SK-N-DZ (cell line): ENCODE measurements at regions not wholly inside any gene's neighbourhood (a gene's known extent, or its start where the extent isn't known, plus 50 kb on each side); places are given as distances from the start of the nearest gene placed in this dataset.
"Not testable (repeated sequence)": the region's sequence is repeated elsewhere in the genome, so short reads cannot be mapped to it uniquely, and the experiment has no call there.

Source experiments
- DNase-seq: peaks from one replicate; pipeline ENCODE4 v3.0.0-alpha.2; 2015; ENCODE audit warnings: low spot score

DNA sequence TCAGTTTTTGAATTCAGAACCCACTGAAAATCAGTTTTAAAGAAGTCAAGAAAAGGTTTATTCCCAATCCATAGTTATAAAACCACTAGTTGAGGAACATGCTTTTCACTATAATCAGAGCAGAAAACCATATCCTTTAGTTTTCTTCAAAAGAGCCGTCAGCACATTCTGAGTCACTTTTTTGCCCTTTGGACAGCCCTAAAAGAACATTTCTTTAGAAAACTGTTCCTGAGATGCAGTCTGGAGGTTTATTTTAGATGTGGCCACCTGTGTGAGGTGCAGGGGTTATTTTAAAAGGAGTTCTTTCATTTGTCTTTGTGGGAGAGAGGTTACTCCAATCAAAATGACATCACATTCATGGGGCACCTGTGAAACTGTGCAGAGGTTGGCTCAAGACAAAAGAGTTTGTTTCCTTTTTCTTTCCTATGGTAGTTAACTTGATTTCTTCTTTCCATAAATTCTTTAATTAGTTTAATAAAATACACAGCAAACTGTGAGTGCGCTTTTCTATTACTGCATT lies 221.6 kb upstream of the RPS23 start:
- DNase-seq, result no peak

DNA sequence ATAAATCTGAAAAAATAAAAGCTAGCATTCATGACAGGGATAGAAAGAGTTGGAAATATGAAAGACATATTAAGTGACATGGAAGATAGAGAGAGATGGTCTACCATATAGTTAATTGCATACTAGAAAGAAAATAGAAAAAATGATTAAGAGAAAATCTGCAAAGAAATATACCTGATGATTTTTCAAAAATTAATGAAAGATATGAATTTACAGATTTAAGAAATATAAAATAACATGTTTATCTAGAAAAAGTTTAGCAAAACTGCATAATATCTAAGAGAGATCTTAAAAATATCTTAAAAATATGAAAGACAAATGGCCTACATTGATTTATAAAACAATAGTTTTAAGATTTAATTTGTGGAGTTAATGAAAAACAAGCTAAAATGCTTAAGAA lies 219.1 kb upstream of the RPS23 start:
- no peak for DNase-seq

DNA sequence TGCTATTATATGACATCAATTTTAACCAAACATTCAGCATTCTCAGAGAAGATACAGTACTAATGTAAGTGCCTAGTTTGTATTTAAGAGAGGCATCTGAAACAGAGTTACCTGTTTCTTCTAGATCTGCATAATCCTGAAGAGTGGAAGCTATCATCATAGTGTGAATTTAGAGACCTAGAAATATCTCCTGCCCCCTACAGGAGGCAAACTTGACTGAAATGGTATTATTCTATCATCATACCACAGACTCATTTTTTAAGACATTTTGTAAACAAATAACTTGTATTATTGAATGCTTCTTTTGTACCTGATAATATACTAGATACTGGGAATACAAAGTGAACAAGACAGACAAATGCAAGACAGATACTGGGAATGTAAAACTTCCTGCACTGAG lies 216.8 kb upstream of the RPS23 start:
- DNase-seq, result no peak

DNA sequence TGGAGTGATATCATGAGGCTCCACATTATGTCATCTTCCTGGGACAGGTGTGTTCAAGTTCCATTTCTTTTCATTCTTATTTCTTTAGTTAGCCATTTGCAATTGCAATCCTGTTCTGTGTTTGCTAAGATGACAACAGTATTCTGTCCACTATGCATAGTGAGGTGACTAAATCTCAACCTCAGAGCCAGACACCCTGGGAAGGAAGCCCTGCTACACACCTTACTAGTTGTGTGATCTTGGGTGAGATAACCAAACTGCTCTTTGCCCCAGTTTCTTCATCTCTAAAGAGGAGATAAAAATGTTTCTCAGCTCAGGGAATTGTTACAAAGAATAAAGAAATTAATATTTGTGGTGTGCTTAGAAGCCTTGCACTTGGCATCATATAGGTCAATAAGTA lies 215.1 kb upstream of the RPS23 start:
- no peak for DNase-seq

DNA sequence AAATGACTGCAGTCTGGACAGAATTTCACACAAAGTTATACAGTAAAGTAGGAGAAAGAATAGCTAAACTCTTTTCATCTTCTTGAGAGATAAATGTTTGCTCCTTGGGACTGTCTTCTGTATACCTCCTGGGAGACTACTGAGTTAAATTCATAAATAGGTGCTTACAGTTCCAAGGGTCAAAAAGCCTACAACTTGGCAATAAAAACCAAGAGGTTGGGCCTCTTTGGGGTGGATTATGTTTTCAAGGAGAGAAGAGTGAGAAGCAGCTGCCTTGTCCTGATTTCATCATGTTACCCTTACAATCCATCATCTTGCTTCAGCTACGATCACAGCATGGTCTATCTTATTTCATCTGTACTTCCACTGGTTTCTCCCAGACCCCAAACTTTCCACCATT lies 213.2 kb upstream of the RPS23 start:
- DNase-seq, result no peak

DNA sequence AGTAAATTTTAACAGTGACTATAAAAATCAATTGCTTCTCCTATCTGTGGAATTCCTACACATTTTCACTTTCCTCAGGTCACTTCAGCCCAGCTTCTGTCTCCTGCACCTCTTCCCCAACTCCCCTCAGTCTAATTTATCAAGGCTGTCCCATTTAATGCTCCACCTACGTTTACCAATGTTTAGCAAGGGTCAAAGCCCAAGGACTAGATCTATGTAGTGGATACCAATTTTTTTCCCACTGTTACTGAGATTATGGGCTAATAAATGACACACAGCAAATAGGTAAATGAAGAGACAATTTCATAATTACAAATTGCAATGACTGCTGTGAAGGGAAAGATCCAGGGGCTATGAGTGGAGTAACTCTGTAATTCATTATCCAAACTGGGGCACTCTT lies 211.5 kb upstream of the RPS23 start:
- DNase-seq, result no peak

DNA sequence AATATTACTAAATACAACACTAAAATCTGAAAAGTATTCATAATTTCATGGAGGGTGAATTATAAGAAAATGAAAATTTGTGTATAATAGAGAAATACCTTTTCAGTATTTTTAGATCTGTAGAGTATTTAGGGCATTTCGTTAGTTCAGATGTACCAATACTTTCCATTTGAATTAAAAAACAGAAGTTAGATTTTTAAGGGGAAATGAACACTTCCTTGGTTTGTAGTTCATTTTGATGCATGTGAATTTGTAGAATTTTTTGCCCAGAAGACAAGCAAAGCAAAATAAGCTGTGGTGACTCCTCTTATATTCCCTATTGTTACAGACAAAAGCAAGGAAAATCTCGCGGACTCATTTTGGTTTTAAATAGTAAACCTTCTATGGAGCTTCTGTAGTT lies 209.0 kb upstream of the RPS23 start:
- DNase-seq, result no peak

DNA sequence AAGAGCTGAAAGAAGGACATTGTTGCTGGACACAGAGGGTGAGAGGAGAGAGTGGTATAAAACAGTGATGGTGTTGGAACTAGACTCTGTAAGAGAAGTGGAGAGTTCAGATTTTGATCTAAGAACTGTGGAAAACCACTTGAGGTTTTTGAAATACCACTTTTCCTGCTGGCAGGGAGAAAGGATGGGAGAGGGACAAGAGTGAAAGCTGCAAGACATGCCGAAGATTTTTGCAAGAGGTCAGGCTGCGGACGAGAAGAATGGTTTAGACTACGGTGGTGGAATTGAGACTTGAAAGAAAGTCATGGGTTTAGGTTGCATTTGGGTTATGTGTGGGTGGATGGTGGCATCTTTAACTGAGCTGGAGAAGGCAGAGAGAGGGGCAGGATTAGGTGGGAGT lies 202.2 kb upstream of the RPS23 start:
- DNase-seq, result no peak

DNA sequence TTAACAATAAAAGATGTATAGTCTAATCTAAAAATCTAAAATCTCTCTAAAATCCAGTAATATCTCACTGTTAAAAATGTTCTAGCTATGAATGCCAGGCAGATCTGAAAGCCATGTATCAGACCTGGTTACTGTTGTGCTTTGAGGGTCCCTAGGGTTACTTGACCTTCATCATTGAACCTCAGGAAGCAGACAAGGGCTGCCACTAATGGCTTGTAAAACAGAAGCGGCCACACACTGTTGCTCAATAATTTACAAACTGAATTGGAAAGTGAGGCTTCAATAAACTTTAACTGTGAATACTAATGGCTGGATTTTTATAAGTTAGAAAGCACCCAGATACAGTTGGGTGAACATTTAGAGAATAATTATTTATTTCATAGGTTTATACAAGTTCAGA lies 198.0 kb upstream of the RPS23 start:
- DNase-seq, result no peak

DNA sequence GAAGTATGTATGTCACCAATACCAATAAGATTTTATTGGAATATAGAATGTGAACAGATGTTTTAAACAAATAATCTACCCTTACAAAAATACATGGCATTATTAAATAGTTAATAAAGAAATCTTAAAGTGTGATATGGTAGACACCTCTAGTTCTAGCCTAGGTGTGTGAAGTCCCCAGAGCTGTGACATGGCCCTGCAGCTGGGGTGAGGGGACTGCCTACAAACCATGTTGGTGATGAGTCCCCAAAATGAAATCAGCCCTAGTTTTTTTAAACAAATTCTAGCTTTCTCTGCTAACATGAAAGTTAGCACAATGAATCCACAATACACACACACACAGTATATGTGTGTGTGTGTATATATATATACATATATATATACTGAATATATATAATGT lies 195.1 kb upstream of the RPS23 start:
- DNase-seq, result no peak

DNA sequence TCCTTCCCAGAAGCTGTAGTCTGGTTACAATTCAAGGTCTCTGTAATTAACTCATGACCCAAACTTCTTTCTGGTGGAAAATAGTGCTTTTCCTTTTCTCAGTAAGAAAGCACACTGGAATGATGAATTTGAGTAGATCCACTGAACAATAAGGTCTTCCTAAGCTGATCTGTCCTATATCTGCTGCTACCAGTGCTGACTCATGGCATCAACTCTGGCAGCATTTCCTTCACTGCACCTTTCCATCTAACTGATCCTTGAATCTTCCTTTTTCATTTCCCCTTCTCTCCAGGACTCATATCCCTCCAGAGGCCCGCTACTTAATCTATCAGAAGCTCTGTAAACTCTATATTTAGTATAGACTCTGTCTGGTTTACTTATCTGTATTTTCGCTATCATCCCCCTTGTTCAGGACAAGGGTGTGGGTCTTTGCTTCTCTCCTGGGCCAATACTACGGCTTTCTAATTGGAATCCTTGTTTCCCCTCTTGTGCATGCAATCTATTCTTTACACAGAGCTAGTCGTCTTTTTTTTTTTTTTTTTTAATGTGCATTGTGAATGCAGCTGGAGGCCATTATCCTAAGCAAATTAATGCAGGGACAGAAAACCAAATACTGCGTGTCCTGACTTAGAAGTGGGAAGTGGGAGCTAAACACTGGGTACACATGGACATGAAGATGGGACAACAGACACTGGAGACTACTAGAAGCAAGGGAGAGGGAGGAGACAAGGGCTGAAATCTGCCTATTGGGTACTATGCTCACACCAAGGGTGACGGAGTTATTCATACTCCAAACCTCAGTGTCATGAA lies 192.2 kb upstream of the RPS23 start:
- no peak for DNase-seq

DNA sequence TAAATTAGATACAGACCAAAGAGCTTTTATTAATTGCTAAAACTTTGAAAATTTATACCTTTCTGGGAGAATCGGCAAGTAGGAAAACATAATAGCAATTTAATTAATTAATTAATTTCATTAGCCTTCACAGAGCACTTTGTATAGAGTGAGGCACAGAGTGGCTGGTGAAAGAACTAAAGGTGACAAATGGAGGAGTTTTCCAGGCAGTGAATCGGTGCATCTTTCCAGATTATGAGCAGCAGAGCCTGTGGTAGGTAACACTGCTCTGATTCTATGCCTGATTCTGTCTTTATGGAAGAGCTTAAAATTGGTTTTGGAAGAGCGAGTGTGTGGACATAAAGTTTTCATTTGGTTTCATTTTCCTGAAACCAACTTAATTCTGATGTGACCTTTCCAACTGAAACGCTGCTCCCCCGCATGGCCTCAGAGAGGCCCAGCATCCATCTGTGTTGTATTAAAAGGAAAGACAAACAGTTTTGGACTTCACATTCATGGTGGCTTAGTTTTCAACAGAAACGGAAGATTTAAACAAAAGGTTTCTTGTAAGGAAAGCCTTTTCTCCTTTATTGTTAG lies 188.9 kb upstream of the RPS23 start:
- DNase-seq, result peak; percentile 35

DNA sequence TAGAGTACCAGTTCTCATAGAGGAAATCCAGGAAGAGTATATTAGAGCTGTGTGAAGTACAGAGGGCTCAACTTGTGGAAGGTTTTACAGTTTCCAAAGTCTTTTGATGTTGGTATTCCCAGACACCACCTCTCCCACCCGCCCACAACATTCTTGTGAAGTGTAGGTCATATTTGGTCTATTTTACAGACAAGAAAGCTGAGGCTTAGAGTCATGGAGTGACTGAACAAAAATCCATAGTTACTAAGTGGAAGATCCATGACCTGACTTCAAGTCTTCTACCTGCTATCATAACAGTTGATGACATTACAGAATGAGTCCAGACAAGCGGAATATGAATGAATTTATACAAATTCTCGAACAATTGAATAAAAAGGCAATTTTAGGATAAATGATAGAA lies 187.1 kb upstream of the RPS23 start:
- DNase-seq, result no peak

DNA sequence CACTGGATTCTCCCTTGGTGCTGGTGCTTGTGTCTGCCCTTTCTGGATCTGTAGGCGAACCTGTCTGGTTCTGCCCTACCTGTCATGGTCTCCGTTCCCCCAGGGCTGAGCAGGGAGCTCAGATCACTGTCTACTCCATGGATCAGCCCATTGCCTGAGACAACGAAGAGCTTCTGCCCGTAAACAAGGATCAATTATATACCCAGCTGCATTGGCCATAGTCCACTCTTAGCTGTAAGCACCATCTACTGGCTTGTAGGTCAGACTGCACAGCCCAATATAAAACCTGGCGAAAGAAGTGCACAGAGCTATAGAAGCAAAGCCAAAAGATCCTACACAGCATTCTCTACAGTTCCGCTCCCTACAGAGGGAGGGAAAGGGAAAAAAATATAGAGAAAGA lies 181.5 kb upstream of the RPS23 start:
- no peak for DNase-seq

DNA sequence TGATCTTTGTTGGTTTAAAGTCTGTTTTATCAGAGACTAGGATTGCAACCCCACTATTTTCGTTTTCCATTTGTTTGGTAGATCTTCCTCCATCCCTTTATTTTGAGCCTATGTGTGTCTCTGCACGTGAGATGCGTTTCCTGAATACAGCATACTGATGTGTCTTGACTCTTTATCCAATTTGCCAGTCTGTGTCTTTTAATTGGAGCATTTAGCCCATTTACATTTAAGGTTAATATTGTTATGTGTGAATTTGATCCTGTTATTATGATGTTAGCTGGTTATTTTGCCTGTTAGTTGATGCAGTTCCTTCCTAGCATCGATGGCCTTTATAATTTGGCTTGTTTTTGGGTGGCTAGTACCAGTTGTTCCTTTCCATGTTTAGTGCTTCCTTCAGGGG lies 177.2 kb upstream of the RPS23 start:
- DNase-seq, result not testable (repeated sequence)

DNA sequence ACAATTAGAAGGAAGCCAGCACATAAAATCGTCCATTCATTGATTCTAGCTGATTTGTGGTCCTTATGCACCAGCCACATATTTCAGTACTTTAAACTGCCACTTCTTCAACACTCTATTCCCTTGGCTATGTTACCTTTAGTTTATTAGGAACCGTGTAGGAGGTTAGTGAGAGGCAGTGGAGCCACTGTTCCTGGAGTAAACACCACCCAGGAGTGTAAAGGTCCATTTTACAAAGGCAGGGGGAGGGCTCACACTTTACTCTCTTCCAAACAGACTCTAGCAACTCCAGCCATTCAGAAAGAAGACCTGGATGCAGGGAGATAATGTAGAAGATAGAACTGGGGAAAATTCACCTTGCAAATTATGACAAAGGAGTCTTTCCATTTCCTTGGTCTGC lies 170.2 kb upstream of the RPS23 start:
- no peak for DNase-seq

DNA sequence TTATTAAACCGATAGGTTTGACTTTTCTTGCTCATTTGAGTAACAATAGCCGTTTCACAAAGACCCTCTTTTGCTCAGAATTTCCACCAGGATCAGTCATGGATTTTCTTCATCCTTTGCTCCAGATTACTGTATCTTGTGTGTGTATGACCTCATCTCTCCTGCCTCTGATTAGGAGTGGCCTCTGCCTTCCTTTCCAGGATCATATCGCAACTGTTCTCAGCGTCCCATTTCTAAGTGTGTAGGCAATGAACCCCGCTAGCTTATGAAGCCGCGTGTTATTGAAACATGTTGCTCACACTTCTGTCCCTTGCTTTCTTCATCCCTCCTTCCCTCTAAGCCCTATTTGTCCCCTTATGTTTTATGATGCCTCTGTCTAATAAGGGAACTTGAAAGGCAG lies 169.8 kb upstream of the RPS23 start:
- no peak for DNase-seq

DNA sequence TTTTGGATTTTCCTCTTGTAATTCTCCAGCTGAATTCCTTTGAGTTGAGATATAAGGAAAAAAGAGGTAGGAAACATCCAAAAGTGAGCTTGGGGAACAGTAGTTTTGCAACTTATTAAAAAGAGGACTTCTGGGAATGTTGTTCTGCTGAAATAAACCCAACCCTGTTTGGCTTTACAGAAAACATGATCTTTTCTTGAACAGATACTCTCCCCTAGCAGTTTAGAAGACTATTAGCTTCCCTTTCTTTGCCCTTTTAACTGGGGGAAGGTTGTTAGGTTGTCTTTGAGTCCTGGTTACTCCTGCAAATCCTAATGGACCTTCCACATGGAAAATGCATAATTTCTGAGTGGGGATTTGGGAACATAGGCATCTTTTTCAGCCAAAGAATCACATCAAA lies 168.7 kb upstream of the RPS23 start:
- DNase-seq, result no peak

DNA sequence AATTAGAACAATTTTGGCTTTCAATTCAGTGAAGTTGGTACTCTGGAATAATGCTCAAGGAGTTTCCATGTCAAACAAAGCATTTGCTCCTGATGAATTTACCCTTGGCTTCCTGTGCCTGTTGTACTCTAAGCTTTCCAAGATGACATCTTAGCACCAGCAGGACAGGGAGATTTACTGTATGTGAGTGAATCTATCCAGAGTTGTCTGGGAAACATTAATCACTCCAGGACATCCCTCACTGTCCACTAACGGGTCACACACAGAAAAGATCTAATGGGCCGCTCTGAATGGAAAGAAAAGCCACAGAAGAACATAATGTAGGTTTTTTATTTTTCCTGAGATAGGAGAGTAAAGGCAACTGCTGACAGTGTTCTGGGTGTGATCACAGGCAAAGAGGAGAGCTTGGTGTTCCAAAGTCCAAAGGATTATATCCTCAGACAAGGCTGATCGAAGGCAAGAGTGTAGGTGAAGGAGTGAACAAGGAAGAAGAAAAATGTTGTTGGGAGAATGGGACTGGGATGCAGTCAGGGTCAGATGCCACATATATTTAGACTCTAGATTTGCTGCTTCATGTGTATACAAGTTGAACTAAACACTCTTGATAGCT lies 167.7 kb upstream of the RPS23 start:
- DNase-seq, result no peak

DNA sequence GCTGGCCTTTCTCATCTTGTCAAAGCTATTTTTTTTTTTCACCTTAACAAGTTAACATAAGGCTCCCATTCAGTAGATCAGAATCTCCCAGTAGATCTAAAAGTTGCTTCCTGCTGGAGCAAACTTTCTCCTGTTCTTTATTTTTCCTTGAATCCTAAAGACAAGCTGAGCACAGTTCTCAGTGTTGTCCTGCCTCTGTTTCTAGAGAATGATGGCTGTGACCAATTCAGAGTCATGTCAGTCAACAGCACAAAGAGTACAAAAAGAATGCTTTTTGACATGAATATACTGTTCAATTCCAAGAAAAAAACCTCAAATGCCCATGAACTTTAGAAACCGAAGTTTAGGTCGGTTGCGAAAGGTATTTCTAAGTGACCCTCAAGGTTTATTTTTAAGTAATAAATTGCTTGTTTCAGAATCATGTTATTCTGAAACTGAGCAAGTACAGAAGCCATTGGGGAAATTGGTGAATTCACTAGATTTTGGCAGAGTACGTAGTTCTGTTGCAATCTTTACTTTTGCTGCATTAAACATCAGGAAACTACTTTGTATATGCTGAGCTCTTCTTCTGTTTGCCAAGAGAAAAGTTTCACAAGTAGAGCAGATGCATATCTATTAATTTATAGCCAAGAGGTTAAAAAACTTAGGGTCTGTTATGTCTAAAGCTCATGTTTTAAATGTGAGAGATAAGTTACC lies 161.7 kb upstream of the RPS23 start:
- DNase-seq, result no peak

DNA sequence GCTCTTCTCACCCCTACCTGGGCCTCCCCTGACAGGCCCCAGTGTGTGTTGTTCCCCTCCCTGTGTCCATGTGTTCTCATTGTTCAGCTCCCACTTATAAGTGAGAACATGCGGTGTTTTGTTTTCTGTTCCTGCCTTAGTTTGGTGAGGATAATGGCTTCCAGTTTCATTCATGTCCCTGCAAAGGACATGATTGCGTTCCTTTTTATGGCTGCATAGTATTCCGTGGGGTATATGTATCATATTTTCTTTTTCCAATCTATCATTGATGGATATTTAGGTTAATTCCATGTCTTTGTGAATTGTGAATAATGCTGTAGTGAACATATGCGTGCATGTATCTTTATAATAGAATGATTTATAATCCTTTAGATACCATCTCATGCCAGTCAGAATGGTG lies 159.4 kb upstream of the RPS23 start:
- not testable (repeated sequence) for DNase-seq

DNA sequence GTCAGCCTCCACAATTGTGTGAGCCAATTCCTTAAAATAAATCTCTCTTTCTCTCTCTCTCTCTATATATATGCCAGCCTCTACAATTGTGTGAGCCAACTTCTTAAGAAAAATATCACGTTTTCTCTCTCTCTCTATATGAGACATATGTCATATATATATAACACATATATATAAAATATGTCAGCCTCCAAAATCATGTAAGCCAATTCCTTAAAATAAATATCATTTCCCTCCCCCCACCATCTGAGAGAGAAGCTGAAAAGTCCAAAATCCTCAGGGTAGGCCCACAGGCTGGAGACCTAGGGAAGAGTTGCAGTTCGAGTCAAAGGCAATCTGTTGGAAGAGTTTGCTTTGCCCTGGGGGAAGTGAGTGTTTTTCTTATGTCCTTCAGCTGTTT lies 158.1 kb upstream of the RPS23 start:
- no peak for DNase-seq
